ENCODE measurements at regions not wholly inside any gene's neighbourhood (a gene's known extent, or its start where the extent isn't known, plus 50 kb on each side); places are given as distances from the start of the nearest gene placed in this dataset.

- H3K4me1 ChIP-seq: peaks cover 0 to 8% (median 3%) of the 10 kb centered on the region in 4 donors
- no peak overlapping the region for H3K27ac ChIP-seq
- no peaks in the 10 kb centered on the region for H3K27me3 ChIP-seq
- ATAC-seq: no peak
- intact Hi-C loops (cut with DNase I): no loop called here
- no peak for DNase-seq
- WGBS (ENCODE audit: insufficient coverage, low coverage, low lambda C conversion rate, missing lambda C conversion rate): 38% methylated on average over 4 of the region's 4 CpGs
- TF ChIP-seq CTCF (IDR thresholded peaks at IDR 0.05): no peak
- TF ChIP-seq POLR2A (IDR thresholded peaks at IDR 0.05): no peak
- no peak overlapping the region for H3K4me3 ChIP-seq
- H3K36me3 ChIP-seq: no peaks in the 10 kb centered on the region
- H3K9me3 ChIP-seq: no peaks in the 10 kb centered on the region
Observed at GRCh38 chr14:53882684-53883083, 73.9 kb downstream of the BMP4 start.

GRCh38 chr14:53881921-53882320 lies 74.7 kb downstream of the BMP4 start:
- 47% methylated on average over 5 of the region's 5 CpGs for WGBS (ENCODE audit: insufficient coverage, low coverage, low lambda C conversion rate, missing lambda C conversion rate)
- peak overlapping the region; percentile 39 to 50 (median 41) for H3K27ac ChIP-seq
- H3K36me3 ChIP-seq: no peaks in the 10 kb centered on the region
- no peak for ATAC-seq
- no peak overlapping the region for H3K4me3 ChIP-seq
- peaks cover 0 to 8% (median 3%) of the 10 kb centered on the region in 4 donors for H3K4me1 ChIP-seq
- no peak for TF ChIP-seq POLR2A (IDR thresholded peaks at IDR 0.05)
- no peak for TF ChIP-seq CTCF (IDR thresholded peaks at IDR 0.05)
- H3K27me3 ChIP-seq: no peaks in the 10 kb centered on the region
- no peak for DNase-seq
- intact Hi-C loops (cut with DNase I): no loop called here
- H3K9me3 ChIP-seq: no peaks in the 10 kb centered on the region

GRCh38 chr14:53881161-53881871 lies 75.3 kb downstream of the BMP4 start:
- DNase-seq (no peak), ATAC-seq (peak; percentile 59 to 83 (median 76))
- peaks cover 0 to 8% (median 3%) of the 10 kb centered on the region in 4 donors for H3K4me1 ChIP-seq
- peak overlapping the region; percentile 39 to 50 (median 41) for H3K27ac ChIP-seq
- WGBS (ENCODE audit: insufficient coverage, low coverage, low lambda C conversion rate, missing lambda C conversion rate): 12% methylated on average over 4 of the region's 4 CpGs
- intact Hi-C loops (cut with DNase I): no loop called here
- no peaks in the 10 kb centered on the region for H3K36me3 ChIP-seq
- no peaks in the 10 kb centered on the region for H3K27me3 ChIP-seq
- no peaks in the 10 kb centered on the region for H3K9me3 ChIP-seq
- no peak for TF ChIP-seq CTCF (IDR thresholded peaks at IDR 0.05)
- no peak for TF ChIP-seq POLR2A (IDR thresholded peaks at IDR 0.05)
- no peak overlapping the region for H3K4me3 ChIP-seq

GRCh38 chr14:53880761-53881160 lies 75.9 kb downstream of the BMP4 start:
- H3K9me3 ChIP-seq: no peaks in the 10 kb centered on the region
- H3K27ac ChIP-seq: peak overlapping the region; percentile 39 to 50 (median 41)
- no peak overlapping the region for H3K4me3 ChIP-seq
- DNase-seq: no peak
- intact Hi-C loops (cut with DNase I): no loop called here
- H3K27me3 ChIP-seq: no peaks in the 10 kb centered on the region
- WGBS (ENCODE audit: insufficient coverage, low coverage, low lambda C conversion rate, missing lambda C conversion rate): 63% methylated on average over 1 of the region's 1 CpG
- TF ChIP-seq CTCF (IDR thresholded peaks at IDR 0.05): no peak
- TF ChIP-seq POLR2A (IDR thresholded peaks at IDR 0.05): no peak
- peak in 1 of 4 donors; percentile 11 for ATAC-seq
- no peaks in the 10 kb centered on the region for H3K36me3 ChIP-seq
- H3K4me1 ChIP-seq: peaks cover 0 to 8% (median 3%) of the 10 kb centered on the region in 4 donors
